ENCODE measurements at regions not wholly inside any gene's neighbourhood (a gene's known extent, or its start where the extent isn't known, plus 50 kb on each side); places are given as distances from the start of the nearest gene placed in this dataset.

GRCh38 chr3:178147001-178147400, 389.2 kb upstream of the KCNMB2 start:
- DNase-seq (ENCODE audit: low read depth): no peak
- no peak for TF ChIP-seq CTCF (conservative IDR thresholded peaks at IDR 0.05; ENCODE audit: control insufficient read depth, insufficient read depth, low read depth, low read length)
- H3K4me3 ChIP-seq (ENCODE audit: control insufficient read depth, low read depth, low read length): no peak overlapping the region

GRCh38 chr3:178152031-178152806, 384.0 kb upstream of the KCNMB2 start:
- H3K4me3 ChIP-seq (ENCODE audit: control insufficient read depth, low read depth, low read length): no peak overlapping the region
- TF ChIP-seq CTCF (conservative IDR thresholded peaks at IDR 0.05; ENCODE audit: control insufficient read depth, insufficient read depth, low read depth, low read length): no peak
- DNase-seq (ENCODE audit: low read depth): no peak

- TF ChIP-seq CTCF (conservative IDR thresholded peaks at IDR 0.05; ENCODE audit: control insufficient read depth, insufficient read depth, low read depth, low read length): no peak
- no peak overlapping the region for H3K4me3 ChIP-seq (ENCODE audit: control insufficient read depth, low read depth, low read length)
- no peak for DNase-seq (ENCODE audit: low read depth)
These were observed 383.2 kb upstream of the KCNMB2 start for GRCh38 chr3:178152988-178153387.

GRCh38 chr3:178155521-178155920, 380.7 kb upstream of the KCNMB2 start:
- no peak for TF ChIP-seq CTCF (conservative IDR thresholded peaks at IDR 0.05; ENCODE audit: control insufficient read depth, insufficient read depth, low read depth, low read length)
- DNase-seq (ENCODE audit: low read depth): no peak
- H3K4me3 ChIP-seq (ENCODE audit: control insufficient read depth, low read depth, low read length): no peak overlapping the region

- no peak for DNase-seq (ENCODE audit: low read depth)
- no peak for TF ChIP-seq CTCF (conservative IDR thresholded peaks at IDR 0.05; ENCODE audit: control insufficient read depth, insufficient read depth, low read depth, low read length)
- H3K4me3 ChIP-seq (ENCODE audit: control insufficient read depth, low read depth, low read length): no peak overlapping the region
These were observed 379.9 kb upstream of the KCNMB2 start for GRCh38 chr3:178156301-178156700.

GRCh38 chr3:178159691-178160220, 376.5 kb upstream of the KCNMB2 start:
- no peak for TF ChIP-seq CTCF (conservative IDR thresholded peaks at IDR 0.05; ENCODE audit: control insufficient read depth, insufficient read depth, low read depth, low read length)
- no peak overlapping the region for H3K4me3 ChIP-seq (ENCODE audit: control insufficient read depth, low read depth, low read length)
- DNase-seq (ENCODE audit: low read depth): no peak
